Occipital lobe (tissue), 1 donor: ENCODE measurements at regions not wholly inside any gene's neighbourhood (a gene's known extent, or its start where the extent isn't known, plus 50 kb on each side); places are given as distances from the start of the nearest gene placed in this dataset.

Source experiments
- DNase-seq: peaks from one replicate; lab custom pipeline; 2025; lab: John Stamatoyannopoulos, UW

GRCh38 chr18:55166260-55166598, 207.0 kb upstream of the CCDC68 start:
- DNase-seq = no peak

GRCh38 chr18:55163550-55163949, 204.3 kb upstream of the CCDC68 start:
- no peak for DNase-seq

GRCh38 chr18:55161916-55162315, 202.7 kb upstream of the CCDC68 start:
- DNase-seq = no peak

GRCh38 chr18:55159027-55159426, 199.8 kb upstream of the CCDC68 start:
- DNase-seq = no peak

- DNase-seq = no peak
These were observed 199.3 kb upstream of the CCDC68 start for GRCh38 chr18:55158570-55158969.

- no peak for DNase-seq
These were observed 194.1 kb upstream of the CCDC68 start for GRCh38 chr18:55153346-55153745.

GRCh38 chr18:55152801-55153200, 193.5 kb upstream of the CCDC68 start:
- DNase-seq = no peak

- DNase-seq = no peak
These were observed 190.7 kb upstream of the CCDC68 start for GRCh38 chr18:55149994-55150393.

- DNase-seq = no peak
These were observed 188.5 kb upstream of the CCDC68 start for GRCh38 chr18:55147791-55148190.

GRCh38 chr18:55144193-55144930, 185.1 kb upstream of the CCDC68 start:
- no peak for DNase-seq

GRCh38 chr18:55142410-55142809, 183.1 kb upstream of the CCDC68 start:
- DNase-seq = no peak

GRCh38 chr18:55141318-55141717, 182.1 kb upstream of the CCDC68 start:
- no peak for DNase-seq

- DNase-seq = no peak
These were observed 180.6 kb upstream of the CCDC68 start for GRCh38 chr18:55139836-55140235.

- DNase-seq = no peak
These were observed 180.0 kb upstream of the CCDC68 start for GRCh38 chr18:55139307-55139706.

- no peak for DNase-seq
These were observed 179.1 kb upstream of the CCDC68 start for GRCh38 chr18:55138401-55138800.

GRCh38 chr18:55137602-55138001, 178.3 kb upstream of the CCDC68 start:
- no peak for DNase-seq

GRCh38 chr18:55136864-55137263, 177.6 kb upstream of the CCDC68 start:
- no peak for DNase-seq

- DNase-seq = no peak
These were observed 177.0 kb upstream of the CCDC68 start for GRCh38 chr18:55136258-55136657.

GRCh38 chr18:55133378-55133777, 174.1 kb upstream of the CCDC68 start:
- no peak for DNase-seq

- DNase-seq = no peak
These were observed 169.2 kb upstream of the CCDC68 start for GRCh38 chr18:55128437-55128836.

- no peak for DNase-seq
These were observed 165.0 kb upstream of the CCDC68 start for GRCh38 chr18:55124078-55124763.

GRCh38 chr18:55123361-55123760, 164.1 kb upstream of the CCDC68 start:
- DNase-seq = no peak

- no peak for DNase-seq
These were observed 162.3 kb upstream of the CCDC68 start for GRCh38 chr18:55121397-55122170.
